Lower leg skin (tissue), 3 donors: ENCODE measurements at regions not wholly inside any gene's neighbourhood (a gene's known extent, or its start where the extent isn't known, plus 50 kb on each side); places are given as distances from the start of the nearest gene placed in this dataset.

Source experiments
- CTCF ChIP-seq, 3 donors: fragments of 450-650 bp; IDR thresholded peaks; one replicate each; pipeline ENCODE4 v1.5.1; 2016; ENCODE audit warnings: antibody characterized with exemption in 3 of 3, mild to moderate bottlenecking in 3 of 3, moderate library complexity in 2 of 3
- POLR2A ChIP-seq, 2 donors: fragments of 450-650 bp; IDR thresholded peaks; one replicate each; pipeline ENCODE4 v1.6.1; 2016 to 2017; ENCODE audit warnings: antibody characterized with exemption in 2 of 2, mild to moderate bottlenecking in 1 of 2, moderate library complexity in 1 of 2

- TF ChIP-seq CTCF (IDR thresholded peaks at IDR 0.05) = no peak
- no peak for TF ChIP-seq POLR2A (IDR thresholded peaks at IDR 0.05)
Measured at GRCh38 chr19:30757104-30757836, 385.1 kb downstream of the ZNF536 start.
